Right lobe of liver (tissue), 6 donors: ENCODE measurements at regions not wholly inside any gene's neighbourhood (a gene's known extent, or its start where the extent isn't known, plus 50 kb on each side); places are given as distances from the start of the nearest gene placed in this dataset.

Experiments used
- ATAC-seq, 4 donors: fragments of 200-7000 bp; cut with Tn5 transposase; one replicate each; pipeline ENCODE4 v1.9.1; 2020; ENCODE audit warnings: mild to moderate bottlenecking in 4 of 4, moderate library complexity in 4 of 4
- DNase-seq, 3 donors: peaks; one replicate each; pipeline ENCODE4 v3.0.0-alpha.2; 2020
- H3K27ac ChIP-seq, 3 donors: fragments of 200-600 bp; one replicate each; pipeline ENCODE4 v1.8.0; 2022
- H3K27me3 ChIP-seq, 2 donors: fragments of 200-600 bp; one replicate each; pipeline ENCODE4 v1.8.0; 2022
- H3K36me3 ChIP-seq, 4 donors: fragments of 200-600 bp; sonication (generic) in 1 of 4; one replicate each; pipeline versions ENCODE4 v1.5.1 to v1.8.0; 2017 to 2022; ENCODE audit warnings: control low read depth in 1 of 4
- H3K4me1 ChIP-seq, 4 donors: fragments of 200-600 bp; sonication (generic) in 1 of 4; one replicate each; pipeline versions ENCODE4 v1.5.1 to v1.8.0; 2017 to 2022; ENCODE audit warnings: control low read depth in 1 of 4
- H3K4me3 ChIP-seq, 3 donors: fragments of 200-600 bp; one replicate each; pipeline ENCODE4 v1.8.0; 2022
- H3K9me3 ChIP-seq, 4 donors: fragments of 200-600 bp; sonication (generic) in 1 of 4; one replicate each; pipeline versions ENCODE4 v1.5.1 to v1.8.0; 2017 to 2022; ENCODE audit warnings: control low read depth in 1 of 4
- POLR2A ChIP-seq: fragments of 450-650 bp; IDR thresholded peaks from one replicate; pipeline ENCODE4 v1.6.1; 2017; ENCODE audit warnings: antibody characterized with exemption, mild to moderate bottlenecking
- WGBS: methylation state at CpG from one replicate; pipeline ENCODE4 v1.1.6; 2018; ENCODE audit warnings: low coverage, low lambda C conversion rate; ENCODE audit not compliant: insufficient coverage; ENCODE audit errors: missing lambda C conversion rate; 5-methylcytosine and 5-hydroxymethylcytosine counted together
- intact Hi-C, 2 donors: fragments of 100-400 bp; cut with DNase I; formaldehyde crosslinking; loops; one replicate each; pipeline versions ENCODE4 v1.11.2 to v1.14.1; 2022
- TF ChIP-seq, protein P1 (sequence below), 4 donors: fragments of 200-600 bp in 3 of 4; fragments of 450-650 bp in 1 of 4; IDR thresholded peaks; one replicate each; pipeline versions ENCODE4 v1.5.1 to v1.8.0; 2016 to 2022; ENCODE audit warnings: antibody characterized with exemption in 4 of 4, mild to moderate bottlenecking in 2 of 4
- donor health status: DM: no; HTN: yes; CAD: no.
- donor health status: DM: no; HTN: no; CAD: no.
- donor health status: DM: no; HTN: no; CAD: no.
- donor health status: DM: no; HTN: yes; CAD: no.
- donor health status: DM: no; HTN: yes; CAD: no.

- no peak for DNase-seq
These were observed 650.5 kb upstream of the NR2F2 start for GRCh38 chr15:95679847-95680582.

GRCh38 chr15:95680728-95681127, 649.8 kb upstream of the NR2F2 start:
- peaks cover 0 to 56% (median 0%) of the 10 kb centered on the region in 4 donors for H3K4me1 ChIP-seq
- no peaks in the 10 kb centered on the region for H3K36me3 ChIP-seq
- DNase-seq (no peak), ATAC-seq (peak; percentile 4 to 57 (median 28))
- intact Hi-C loops = no loop called here
- 31% methylated on average over 2 of the region's 2 CpGs for WGBS
- TF ChIP-seq, protein P1, sequence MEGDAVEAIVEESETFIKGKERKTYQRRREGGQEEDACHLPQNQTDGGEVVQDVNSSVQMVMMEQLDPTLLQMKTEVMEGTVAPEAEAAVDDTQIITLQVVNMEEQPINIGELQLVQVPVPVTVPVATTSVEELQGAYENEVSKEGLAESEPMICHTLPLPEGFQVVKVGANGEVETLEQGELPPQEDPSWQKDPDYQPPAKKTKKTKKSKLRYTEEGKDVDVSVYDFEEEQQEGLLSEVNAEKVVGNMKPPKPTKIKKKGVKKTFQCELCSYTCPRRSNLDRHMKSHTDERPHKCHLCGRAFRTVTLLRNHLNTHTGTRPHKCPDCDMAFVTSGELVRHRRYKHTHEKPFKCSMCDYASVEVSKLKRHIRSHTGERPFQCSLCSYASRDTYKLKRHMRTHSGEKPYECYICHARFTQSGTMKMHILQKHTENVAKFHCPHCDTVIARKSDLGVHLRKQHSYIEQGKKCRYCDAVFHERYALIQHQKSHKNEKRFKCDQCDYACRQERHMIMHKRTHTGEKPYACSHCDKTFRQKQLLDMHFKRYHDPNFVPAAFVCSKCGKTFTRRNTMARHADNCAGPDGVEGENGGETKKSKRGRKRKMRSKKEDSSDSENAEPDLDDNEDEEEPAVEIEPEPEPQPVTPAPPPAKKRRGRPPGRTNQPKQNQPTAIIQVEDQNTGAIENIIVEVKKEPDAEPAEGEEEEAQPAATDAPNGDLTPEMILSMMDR (IDR thresholded peaks at IDR 0.05) = no peak
- no peak for TF ChIP-seq POLR2A
- no peaks in the 10 kb centered on the region for H3K9me3 ChIP-seq
- H3K4me3 ChIP-seq = no peak overlapping the region
- H3K27me3 ChIP-seq = no peaks in the 10 kb centered on the region
- H3K27ac ChIP-seq = peak overlapping the region; percentile 41 to 86 (median 75)

More at GRCh38 chr15:95679847-95680582, 650.5 kb upstream of the NR2F2 start:
- no peak for TF ChIP-seq POLR2A
- TF ChIP-seq, protein P1 (IDR thresholded peaks at IDR 0.05) = no peak
- intact Hi-C loops = no loop called here
- Histone ChIP-seq H3K36me3 (no peaks in the 10 kb centered on the region), H3K27ac (peak overlapping the region; percentile 41 to 86 (median 75)), H3K9me3 (no peaks in the 10 kb centered on the region), H3K4me1 (peaks cover 0 to 52% (median 0%) of the 10 kb centered on the region in 4 donors), H3K27me3 (no peaks in the 10 kb centered on the region), H3K4me3 (no peak overlapping the region)
- 26% methylated on average over 6 of the region's 6 CpGs for WGBS
- ATAC-seq = peak; percentile 76 to 86 (median 81)

- Histone ChIP-seq H3K9me3 (no peaks in the 10 kb centered on the region), H3K27ac (no peak overlapping the region), H3K27me3 (no peaks in the 10 kb centered on the region), H3K4me3 (no peak overlapping the region), H3K4me1 (peaks cover 0 to 56% (median 0%) of the 10 kb centered on the region in 4 donors), H3K36me3 (no peaks in the 10 kb centered on the region)
- intact Hi-C loops = no loop called here
- WGBS = 34% methylated on average over 5 of the region's 5 CpGs
- TF ChIP-seq, protein P1 (IDR thresholded peaks at IDR 0.05) = no peak
- TF ChIP-seq POLR2A = no peak
- no peak for DNase-seq
- ATAC-seq = peak in 3 of 4 donors; percentile 39 to 51 (median 46)
These were observed 648.5 kb upstream of the NR2F2 start for GRCh38 chr15:95681836-95682544.

DNA sequence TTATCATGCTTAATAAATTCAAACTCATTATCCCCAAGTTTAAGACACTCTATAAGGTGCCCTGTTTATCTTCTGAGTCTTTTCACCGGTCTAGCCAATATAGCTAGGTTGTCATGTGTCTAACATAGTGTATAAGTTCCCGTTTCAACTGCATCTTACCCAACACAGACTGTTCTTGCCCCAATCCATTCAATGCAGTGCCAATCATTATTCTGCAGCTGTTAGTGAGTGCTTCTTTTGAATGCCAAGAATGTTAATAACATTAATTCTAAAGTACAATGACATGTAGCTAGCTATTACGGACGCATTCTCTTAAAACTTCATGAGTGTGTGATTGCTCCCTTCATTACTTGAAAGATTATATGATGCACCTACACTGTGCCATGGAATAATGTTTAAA, 646.4 kb upstream of the NR2F2 start:
- WGBS = 88% methylated on average over 4 of the region's 4 CpGs
- DNase-seq (no peak), ATAC-seq (no peak)
- Histone ChIP-seq H3K4me1 (peaks cover 0 to 45% (median 0%) of the 10 kb centered on the region in 4 donors), H3K36me3 (no peaks in the 10 kb centered on the region), H3K9me3 (no peaks in the 10 kb centered on the region), H3K27me3 (no peaks in the 10 kb centered on the region), H3K4me3 (no peak overlapping the region), H3K27ac (no peak overlapping the region)
- TF ChIP-seq, protein P1 (IDR thresholded peaks at IDR 0.05) = no peak
- no peak for TF ChIP-seq POLR2A
- intact Hi-C loops = no loop called here
